IPS DF 4.7 (cell line): ENCODE measurements at regions not wholly inside any gene's neighbourhood (a gene's known extent, or its start where the extent isn't known, plus 50 kb on each side); places are given as distances from the start of the nearest gene placed in this dataset.
"Not testable (repeated sequence)": the region's sequence is repeated elsewhere in the genome, so short reads cannot be mapped to it uniquely, and the experiment has no call there.

Source experiments
- DNase-seq: peaks from one replicate; pipeline ENCODE4 v3.0.0-alpha.2; 2013; ENCODE audit warnings: low spot score; ENCODE audit errors: extremely low read depth

DNA sequence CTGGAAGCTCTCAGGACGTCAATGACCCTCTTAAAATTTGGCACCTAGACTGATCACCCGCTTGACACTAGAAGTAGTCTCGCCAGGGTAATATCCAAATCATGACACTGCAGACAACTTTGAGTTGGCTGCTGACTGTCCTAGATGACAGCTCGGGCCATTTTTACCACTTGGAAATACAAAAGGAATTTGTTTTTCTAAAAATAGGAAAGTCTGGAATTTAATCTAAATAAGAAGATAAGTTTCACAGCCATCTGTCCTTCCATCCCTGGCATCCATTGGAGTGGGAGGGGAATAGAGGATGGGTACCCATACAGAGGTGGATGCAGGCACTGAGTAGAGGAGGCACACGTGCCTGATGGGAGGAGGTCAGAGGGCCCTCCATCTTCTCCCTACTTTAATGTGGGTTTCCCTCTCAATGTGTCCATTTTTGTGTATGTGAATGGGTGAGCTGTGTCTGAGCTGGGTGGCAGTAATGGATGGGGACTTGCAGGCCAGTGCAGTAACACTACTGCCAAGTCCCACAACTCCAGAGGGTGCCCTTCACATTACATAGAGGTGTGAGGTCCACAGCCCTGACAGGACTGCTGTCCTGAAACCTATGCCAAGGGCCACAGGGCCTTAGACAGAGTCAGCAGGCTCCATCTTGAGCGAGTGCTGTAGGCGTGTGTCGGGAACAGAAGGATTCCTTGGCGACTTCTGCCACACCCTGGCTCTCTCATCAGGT, 104.8 kb upstream of the IPO9 start:
- no peak for DNase-seq

GRCh38 chr1:201724766-201725118, 104.2 kb upstream of the IPO9 start:
- DNase-seq: no peak

GRCh38 chr1:201726700-201727099, 102.3 kb upstream of the IPO9 start:
- no peak for DNase-seq

- DNase-seq: no peak
Measured at GRCh38 chr1:201728731-201729130, 100.2 kb upstream of the IPO9 start.

- no peak for DNase-seq
Measured at GRCh38 chr1:201729973-201730608, 98.9 kb upstream of the IPO9 start.

- no peak for DNase-seq
Measured at GRCh38 chr1:201730611-201731010, 98.3 kb upstream of the IPO9 start.

DNA sequence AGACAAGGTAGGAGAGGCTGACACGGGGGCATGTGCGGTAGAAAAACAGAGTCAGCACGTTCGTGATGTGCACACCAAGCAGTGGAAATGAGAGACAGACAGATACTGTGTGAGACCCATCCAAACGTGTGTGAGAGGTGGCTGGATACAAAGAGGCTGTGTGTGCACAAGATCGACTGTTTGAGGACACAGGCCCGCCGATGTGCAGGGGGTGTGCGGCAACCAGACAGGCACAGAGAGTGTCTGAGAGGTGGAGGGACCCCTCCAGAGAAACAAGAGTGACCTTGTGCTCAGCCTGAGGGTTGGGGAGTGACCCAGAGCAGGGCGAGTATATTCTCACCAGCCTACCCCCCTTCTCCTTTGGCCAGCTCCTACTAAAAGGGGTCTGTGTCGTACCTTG, 97.8 kb upstream of the IPO9 start:
- DNase-seq: no peak

GRCh38 chr1:201731592-201731991, 97.4 kb upstream of the IPO9 start:
- no peak for DNase-seq

- no peak for DNase-seq
Measured at GRCh38 chr1:201732351-201732750, 96.6 kb upstream of the IPO9 start.

- not testable (repeated sequence) for DNase-seq
Measured at GRCh38 chr1:201734221-201734620, 94.7 kb upstream of the IPO9 start.

DNA sequence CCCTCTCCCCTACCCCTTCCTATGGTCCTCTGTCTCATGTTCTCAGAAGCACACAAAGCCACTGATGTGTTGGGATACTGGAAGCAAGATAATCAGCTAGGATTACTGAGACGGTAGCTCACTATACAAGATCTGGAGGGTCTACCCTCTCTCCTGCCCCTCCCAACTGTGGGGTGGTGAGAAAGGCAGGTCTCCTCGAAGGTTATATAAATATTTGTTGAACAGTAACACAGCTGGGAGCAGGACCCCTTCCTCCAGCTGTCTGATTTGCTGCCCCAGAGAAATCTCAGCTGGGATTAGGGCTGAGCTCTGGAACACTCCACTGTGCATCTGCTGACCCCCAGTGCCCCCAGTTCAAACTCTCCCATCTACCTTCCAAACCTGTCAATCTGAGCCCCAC, 94.2 kb upstream of the IPO9 start:
- no peak for DNase-seq

DNA sequence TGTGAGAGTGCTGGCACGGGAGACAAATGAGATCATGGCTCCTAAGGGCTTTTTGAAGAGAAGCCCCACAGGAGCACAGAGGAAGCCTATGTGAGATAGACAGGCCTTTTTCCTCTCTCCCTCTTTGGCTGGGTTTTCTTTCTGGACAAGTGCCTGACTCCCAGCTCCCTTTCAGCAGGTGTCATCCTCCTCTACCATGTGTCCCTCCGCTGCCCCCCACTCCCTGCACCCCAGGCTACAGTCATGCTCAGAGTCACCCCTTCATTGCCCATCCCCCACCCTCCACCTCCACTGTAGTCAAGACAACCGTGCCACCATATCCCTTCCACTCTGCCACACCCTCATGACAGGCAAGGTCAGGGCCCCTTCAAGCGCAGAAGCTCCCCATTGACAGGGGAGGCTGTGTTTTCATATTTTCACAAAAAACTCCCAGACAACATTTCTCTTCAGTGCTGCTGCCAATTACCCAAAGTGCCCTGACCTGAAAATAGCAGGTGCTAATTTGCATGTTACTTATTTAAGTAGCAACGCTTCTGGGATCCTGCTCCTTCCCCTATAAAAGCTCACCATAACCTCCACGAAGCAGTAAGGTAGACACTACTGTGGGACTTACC, 92.1 kb upstream of the IPO9 start:
- no peak for DNase-seq

GRCh38 chr1:201737352-201738060, 91.5 kb upstream of the IPO9 start:
- DNase-seq: no peak

DNA sequence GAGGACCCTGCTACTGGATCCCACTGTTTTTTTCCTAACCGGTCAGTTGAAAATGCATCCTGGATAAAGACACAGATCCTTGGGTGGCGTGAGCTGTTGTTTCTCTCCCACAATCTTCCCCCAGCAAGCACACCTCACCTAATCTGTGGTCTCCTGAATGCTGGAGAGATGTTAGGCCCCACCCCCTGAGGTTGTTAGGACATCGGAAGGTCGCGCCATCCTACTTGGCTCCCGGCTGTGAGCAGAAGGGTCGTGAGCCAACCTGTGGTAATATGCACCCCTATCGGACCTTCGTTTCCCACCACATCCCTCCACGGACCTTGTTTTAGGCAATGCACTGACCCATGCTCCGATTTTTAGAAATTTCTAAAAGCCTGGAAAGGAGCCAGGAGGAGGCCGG, 89.9 kb upstream of the IPO9 start:
- no peak for DNase-seq

GRCh38 chr1:201739492-201740085, 89.4 kb upstream of the IPO9 start:
- DNase-seq: no peak

- DNase-seq: no peak
Measured at GRCh38 chr1:201740086-201740541, 88.8 kb upstream of the IPO9 start.

DNA sequence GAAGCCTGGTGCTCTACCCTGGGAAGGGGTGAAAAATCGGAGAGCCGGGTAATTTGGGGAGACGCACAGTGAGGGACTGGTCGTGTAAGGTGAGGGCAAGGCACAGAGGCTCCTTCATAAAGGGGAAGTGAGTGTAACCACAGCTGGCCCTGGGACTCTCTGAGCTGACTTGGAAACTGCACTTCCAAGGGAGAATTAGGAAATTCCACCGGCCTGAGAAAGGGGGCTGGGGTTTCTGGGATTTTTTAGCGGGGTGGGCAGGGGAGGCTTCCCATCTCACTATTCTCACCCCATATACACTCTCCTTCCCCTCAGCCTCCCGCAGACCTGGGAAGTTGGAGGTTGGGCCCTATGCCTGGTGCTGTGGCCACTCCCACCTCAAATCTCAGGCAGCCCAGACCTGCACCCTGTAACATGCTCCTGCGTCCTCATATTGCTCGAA, 88.3 kb upstream of the IPO9 start:
- DNase-seq: no peak

DNA sequence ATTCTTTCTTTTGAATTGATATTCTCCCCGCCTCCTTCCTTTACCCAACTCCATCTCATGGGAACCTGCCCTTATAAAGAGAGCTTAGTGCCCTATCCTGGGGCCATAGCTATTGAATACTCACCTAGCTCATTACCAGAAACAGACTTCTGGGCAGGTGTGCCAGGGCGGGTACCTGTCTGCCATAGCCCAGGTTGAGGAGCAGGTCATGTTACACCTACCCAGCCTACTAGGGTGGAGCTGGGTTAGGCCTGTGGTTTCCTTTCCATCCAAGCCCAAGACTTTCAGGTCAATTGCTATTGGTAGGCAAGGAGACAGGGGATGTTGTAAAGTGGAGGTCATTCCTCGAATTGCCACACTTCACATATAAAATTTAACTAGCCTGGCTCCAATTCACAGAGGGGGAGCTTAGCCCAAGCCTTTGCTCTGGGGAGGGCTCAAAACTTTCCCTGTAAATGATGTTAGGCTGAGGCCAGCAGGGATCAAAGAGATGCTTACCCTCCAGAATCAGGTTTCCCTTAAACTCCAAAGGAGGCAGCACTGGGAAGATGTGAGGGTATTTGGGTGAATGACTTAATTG, 87.1 kb upstream of the IPO9 start:
- DNase-seq: no peak

GRCh38 chr1:201742476-201742875, 86.5 kb upstream of the IPO9 start:
- no peak for DNase-seq

- no peak for DNase-seq
Measured at GRCh38 chr1:201742955-201743805, 85.8 kb upstream of the IPO9 start.
